Breast epithelium (tissue), 3 donors: ENCODE measurements at regions not wholly inside any gene's neighbourhood (a gene's known extent, or its start where the extent isn't known, plus 50 kb on each side); places are given as distances from the start of the nearest gene placed in this dataset.

Experiments used
- POLR2A ChIP-seq: fragments of 450-650 bp; IDR thresholded peaks from one replicate; pipeline ENCODE4 v1.6.1; 2016; ENCODE audit warnings: antibody characterized with exemption, mild to moderate bottlenecking, moderate library complexity
- POLR2AphosphoS5 ChIP-seq, 3 donors: sonication (generic); formaldehyde crosslinking; IDR thresholded peaks; one replicate each; pipeline ENCODE4 v1.6.1; 2017; ENCODE audit warnings: antibody characterized with exemption in 3 of 3
- TF ChIP-seq, protein P1 (sequence below), 3 donors: fragments of 450-650 bp; IDR thresholded peaks; one replicate each; pipeline ENCODE4 v1.5.1; 2016 to 2017; ENCODE audit warnings: antibody characterized with exemption in 3 of 3, mild to moderate bottlenecking in 3 of 3, moderate library complexity in 3 of 3

DNA sequence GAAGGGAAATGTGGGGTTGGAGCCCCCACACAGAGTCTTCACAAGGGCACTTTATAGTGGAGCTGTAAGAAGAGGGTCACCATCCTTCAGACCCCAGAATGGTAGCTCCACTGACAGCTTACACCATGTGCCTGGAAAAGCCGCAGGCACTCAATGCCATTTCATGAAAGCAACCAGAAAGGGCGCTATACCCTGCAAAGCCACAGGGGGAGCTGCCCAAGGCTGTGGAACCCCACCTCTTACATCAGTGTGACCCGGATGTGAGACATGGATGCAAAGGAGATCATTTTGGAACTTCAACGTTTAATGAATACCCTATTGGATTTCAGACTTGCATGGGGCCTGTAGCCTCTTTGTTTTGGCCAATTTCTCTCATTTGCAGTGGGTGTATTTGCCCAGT lies 694.7 kb downstream of the CBLN2 start:
- TF ChIP-seq, protein P1, sequence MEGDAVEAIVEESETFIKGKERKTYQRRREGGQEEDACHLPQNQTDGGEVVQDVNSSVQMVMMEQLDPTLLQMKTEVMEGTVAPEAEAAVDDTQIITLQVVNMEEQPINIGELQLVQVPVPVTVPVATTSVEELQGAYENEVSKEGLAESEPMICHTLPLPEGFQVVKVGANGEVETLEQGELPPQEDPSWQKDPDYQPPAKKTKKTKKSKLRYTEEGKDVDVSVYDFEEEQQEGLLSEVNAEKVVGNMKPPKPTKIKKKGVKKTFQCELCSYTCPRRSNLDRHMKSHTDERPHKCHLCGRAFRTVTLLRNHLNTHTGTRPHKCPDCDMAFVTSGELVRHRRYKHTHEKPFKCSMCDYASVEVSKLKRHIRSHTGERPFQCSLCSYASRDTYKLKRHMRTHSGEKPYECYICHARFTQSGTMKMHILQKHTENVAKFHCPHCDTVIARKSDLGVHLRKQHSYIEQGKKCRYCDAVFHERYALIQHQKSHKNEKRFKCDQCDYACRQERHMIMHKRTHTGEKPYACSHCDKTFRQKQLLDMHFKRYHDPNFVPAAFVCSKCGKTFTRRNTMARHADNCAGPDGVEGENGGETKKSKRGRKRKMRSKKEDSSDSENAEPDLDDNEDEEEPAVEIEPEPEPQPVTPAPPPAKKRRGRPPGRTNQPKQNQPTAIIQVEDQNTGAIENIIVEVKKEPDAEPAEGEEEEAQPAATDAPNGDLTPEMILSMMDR (IDR thresholded peaks at IDR 0.05) = no peak
- TF ChIP-seq POLR2AphosphoS5 (IDR thresholded peaks at IDR 0.05) (no peak), POLR2A (no peak)
